ENCODE measurements at regions not wholly inside any gene's neighbourhood (a gene's known extent, or its start where the extent isn't known, plus 50 kb on each side); places are given as distances from the start of the nearest gene placed in this dataset.

- no peaks in the 10 kb centered on the region for H3K4me1 ChIP-seq
- no peaks in the 10 kb centered on the region for H3K36me3 ChIP-seq
- DNase-seq: no peak
- H3K4me3 ChIP-seq: no peak overlapping the region
- H3K27ac ChIP-seq: no peak overlapping the region
- H3K27me3 ChIP-seq: no peaks in the 10 kb centered on the region
- H3K9me3 ChIP-seq: no peaks in the 10 kb centered on the region
- TF ChIP-seq, protein P1, sequence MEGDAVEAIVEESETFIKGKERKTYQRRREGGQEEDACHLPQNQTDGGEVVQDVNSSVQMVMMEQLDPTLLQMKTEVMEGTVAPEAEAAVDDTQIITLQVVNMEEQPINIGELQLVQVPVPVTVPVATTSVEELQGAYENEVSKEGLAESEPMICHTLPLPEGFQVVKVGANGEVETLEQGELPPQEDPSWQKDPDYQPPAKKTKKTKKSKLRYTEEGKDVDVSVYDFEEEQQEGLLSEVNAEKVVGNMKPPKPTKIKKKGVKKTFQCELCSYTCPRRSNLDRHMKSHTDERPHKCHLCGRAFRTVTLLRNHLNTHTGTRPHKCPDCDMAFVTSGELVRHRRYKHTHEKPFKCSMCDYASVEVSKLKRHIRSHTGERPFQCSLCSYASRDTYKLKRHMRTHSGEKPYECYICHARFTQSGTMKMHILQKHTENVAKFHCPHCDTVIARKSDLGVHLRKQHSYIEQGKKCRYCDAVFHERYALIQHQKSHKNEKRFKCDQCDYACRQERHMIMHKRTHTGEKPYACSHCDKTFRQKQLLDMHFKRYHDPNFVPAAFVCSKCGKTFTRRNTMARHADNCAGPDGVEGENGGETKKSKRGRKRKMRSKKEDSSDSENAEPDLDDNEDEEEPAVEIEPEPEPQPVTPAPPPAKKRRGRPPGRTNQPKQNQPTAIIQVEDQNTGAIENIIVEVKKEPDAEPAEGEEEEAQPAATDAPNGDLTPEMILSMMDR (IDR thresholded peaks at IDR 0.05): no peak
- TF ChIP-seq POLR2A (IDR thresholded peaks at IDR 0.05): no peak
Observed at GRCh38 chr11:80814813-80815212, 1374.0 kb upstream of the TENM4 start.

DNA sequence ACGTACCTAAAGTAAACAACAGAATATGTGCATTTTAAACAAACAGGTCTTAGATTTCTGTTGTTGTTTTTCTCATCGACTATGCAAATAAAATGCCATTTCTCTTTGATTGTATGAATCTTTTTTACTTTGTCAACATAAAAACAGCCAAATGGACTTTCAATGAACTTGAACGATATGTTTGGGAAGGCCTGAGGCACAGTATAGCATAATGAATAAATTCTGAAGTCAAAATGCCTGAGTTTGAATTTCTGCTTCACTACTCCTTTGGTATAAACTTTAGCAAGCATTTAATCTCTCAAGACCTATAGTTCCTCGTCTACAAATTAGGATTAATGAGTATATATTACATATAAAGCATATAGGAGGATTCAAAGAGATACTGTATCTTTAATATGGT lies 1369.9 kb upstream of the TENM4 start:
- no peak for TF ChIP-seq POLR2A (IDR thresholded peaks at IDR 0.05)
- TF ChIP-seq, protein P1 (IDR thresholded peaks at IDR 0.05): no peak
- Histone ChIP-seq H3K9me3 (no peaks in the 10 kb centered on the region), H3K4me1 (no peaks in the 10 kb centered on the region), H3K27me3 (no peaks in the 10 kb centered on the region), H3K4me3 (no peak overlapping the region), H3K36me3 (no peaks in the 10 kb centered on the region), H3K27ac (no peak overlapping the region)
- DNase-seq: no peak

DNA sequence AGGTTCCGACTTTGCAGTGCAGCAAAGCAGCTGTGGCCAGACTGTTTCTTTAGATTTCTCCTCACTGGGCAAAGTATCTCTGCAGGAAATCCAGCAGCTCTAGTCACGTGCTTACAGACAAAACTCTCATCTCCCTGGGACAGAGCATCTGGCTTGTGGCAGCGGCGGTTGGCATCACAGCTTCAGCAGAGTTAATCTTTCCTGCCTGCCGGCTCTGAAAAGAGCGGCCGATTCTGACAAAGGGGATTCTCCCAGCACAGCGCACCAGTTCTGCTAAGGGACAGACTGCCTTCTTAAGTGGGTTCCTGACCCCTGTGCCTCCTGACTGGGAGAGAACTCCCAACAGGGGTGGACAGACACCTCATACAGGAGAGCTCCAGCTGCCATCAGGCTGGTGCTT lies 1357.3 kb upstream of the TENM4 start:
- no peak overlapping the region for H3K27ac ChIP-seq
- no peaks in the 10 kb centered on the region for H3K36me3 ChIP-seq
- no peak for TF ChIP-seq POLR2A (IDR thresholded peaks at IDR 0.05)
- TF ChIP-seq, protein P1 (IDR thresholded peaks at IDR 0.05): no peak
- H3K4me1 ChIP-seq: no peaks in the 10 kb centered on the region
- no peak overlapping the region for H3K4me3 ChIP-seq
- no peaks in the 10 kb centered on the region for H3K27me3 ChIP-seq
- H3K9me3 ChIP-seq: no peaks in the 10 kb centered on the region
- DNase-seq: no peak

GRCh38 chr11:80783561-80783960 lies 1342.7 kb upstream of the TENM4 start:
- no peaks in the 10 kb centered on the region for H3K4me1 ChIP-seq
- H3K27ac ChIP-seq: no peak overlapping the region
- no peaks in the 10 kb centered on the region for H3K36me3 ChIP-seq
- no peak overlapping the region for H3K4me3 ChIP-seq
- no peak for DNase-seq
- H3K9me3 ChIP-seq: no peaks in the 10 kb centered on the region
- no peaks in the 10 kb centered on the region for H3K27me3 ChIP-seq
- no peak for TF ChIP-seq POLR2A (IDR thresholded peaks at IDR 0.05)

DNA sequence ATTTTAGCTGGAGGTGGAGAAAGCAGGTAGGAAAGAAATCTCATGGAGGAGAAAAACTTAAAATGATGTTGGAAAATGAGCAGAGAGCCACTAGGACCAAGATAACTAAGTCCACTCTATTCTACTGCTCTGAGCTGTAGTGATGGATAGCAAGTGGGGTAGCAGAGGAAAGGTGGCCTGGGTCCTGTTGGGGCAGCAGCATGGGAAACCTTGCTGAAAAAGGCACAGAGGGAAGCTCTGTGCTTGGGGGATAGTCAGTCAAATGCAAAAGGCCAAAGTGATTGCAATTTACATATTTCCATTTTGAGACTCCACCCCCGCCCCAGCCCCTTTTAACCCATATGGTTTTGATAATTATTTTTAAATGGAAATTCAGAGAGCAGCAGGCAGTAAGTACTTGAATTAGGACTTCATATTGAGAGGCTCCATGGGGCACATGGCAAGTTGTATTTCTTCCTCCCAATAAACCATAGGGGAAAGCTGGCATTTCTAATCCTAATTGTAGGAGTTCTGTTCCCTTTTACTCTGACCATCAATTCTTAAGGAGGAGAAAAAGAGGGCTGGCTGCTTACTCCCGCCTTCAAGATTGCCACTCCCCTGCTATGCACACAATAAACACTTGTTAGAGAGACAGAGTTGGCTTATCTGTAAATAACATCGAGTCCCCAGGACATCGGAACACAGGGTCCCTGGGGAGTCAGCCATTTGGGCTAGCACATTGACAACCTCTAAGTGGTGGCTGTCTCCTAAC lies 1341.5 kb upstream of the TENM4 start:
- Histone ChIP-seq H3K4me1 (no peaks in the 10 kb centered on the region), H3K27ac (no peak overlapping the region), H3K9me3 (no peaks in the 10 kb centered on the region), H3K4me3 (no peak overlapping the region), H3K36me3 (no peaks in the 10 kb centered on the region), H3K27me3 (no peaks in the 10 kb centered on the region)
- no peak for DNase-seq
- no peak for TF ChIP-seq POLR2A (IDR thresholded peaks at IDR 0.05)
- TF ChIP-seq, protein P1 (IDR thresholded peaks at IDR 0.05): no peak

DNA sequence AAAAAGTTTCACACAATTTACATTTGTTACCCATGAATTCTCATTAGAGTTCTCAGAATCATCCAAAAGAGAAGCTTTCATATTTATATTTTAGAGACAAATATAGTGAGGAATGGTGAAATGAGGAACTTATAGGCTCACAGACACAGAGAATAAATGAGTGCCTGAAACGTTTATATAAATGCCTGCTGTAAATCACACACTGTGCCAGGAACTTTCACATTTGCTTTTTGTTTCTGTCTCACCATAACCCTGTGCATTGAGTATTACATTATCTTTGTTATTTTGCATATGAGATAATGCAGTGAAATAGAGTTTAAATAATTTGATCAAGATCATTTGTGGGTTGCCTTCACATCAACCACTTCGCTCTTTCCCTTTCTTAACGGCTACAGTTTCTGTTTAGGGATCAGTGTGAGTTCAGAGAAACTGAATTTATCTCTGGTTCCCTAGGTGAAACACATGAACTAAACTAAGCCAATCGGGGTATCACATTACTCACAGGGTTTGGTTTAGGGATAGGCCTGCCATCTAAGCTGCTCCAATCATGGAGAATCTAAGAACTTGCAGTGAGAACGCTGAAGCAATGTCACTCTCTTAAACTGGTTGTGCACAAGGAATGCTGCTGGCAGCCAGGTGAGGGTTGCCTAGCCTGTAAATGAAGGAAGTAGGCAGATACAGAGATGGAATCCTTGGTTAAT lies 1339.2 kb upstream of the TENM4 start:
- no peak for TF ChIP-seq POLR2A (IDR thresholded peaks at IDR 0.05)
- TF ChIP-seq, protein P1 (IDR thresholded peaks at IDR 0.05): no peak
- no peaks in the 10 kb centered on the region for H3K36me3 ChIP-seq
- no peak overlapping the region for H3K4me3 ChIP-seq
- H3K4me1 ChIP-seq: no peaks in the 10 kb centered on the region
- H3K9me3 ChIP-seq: no peaks in the 10 kb centered on the region
- DNase-seq: no peak
- H3K27ac ChIP-seq: no peak overlapping the region
- no peaks in the 10 kb centered on the region for H3K27me3 ChIP-seq

Data from Peyer's patch (tissue), 4 donors.